ENCODE measurements at regions not wholly inside any gene's neighbourhood (a gene's known extent, or its start where the extent isn't known, plus 50 kb on each side); places are given as distances from the start of the nearest gene placed in this dataset.

DNA sequence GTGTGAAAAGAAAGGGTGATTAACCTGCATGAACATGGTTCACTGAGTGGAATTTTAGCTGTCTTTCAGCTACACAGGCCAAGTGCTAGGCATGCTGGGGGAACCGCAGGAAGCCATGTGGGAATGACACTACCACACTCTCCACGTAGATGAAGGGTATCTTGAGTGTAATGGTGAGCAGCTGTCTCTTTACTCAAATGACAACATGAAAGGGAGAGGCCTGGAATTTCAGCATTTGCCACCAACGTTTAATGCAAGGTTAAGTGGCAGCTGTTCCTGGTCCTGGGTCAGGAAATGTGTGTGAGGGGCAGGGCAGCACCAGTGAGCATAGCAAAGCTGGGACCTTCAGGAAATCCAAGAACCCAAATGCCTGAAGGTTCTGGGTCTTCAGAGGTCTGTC is 588.4 kb downstream of the SLC4A3 start:
- Mint-ChIP-seq H3K36me3 (ENCODE audit: insufficient read depth) (no peaks in the 10 kb centered on the region), H3K27ac (no peak overlapping the region), H3K4me3 (ENCODE audit: low read depth) (no peak overlapping the region), H3K27me3 (peaks cover 30% of the 10 kb centered on the region), H3K4me1 (ENCODE audit: low read depth) (peaks cover 5% of the 10 kb centered on the region), H3K9me3 (ENCODE audit: low read depth) (no peaks in the 10 kb centered on the region)
- no peak for TF ChIP-seq CTCF (IDR thresholded peaks at IDR 0.05; ENCODE audit: unreplicated experiment)
- DNase-seq (ENCODE audit: low spot score, unreplicated experiment) = no peak

DNA sequence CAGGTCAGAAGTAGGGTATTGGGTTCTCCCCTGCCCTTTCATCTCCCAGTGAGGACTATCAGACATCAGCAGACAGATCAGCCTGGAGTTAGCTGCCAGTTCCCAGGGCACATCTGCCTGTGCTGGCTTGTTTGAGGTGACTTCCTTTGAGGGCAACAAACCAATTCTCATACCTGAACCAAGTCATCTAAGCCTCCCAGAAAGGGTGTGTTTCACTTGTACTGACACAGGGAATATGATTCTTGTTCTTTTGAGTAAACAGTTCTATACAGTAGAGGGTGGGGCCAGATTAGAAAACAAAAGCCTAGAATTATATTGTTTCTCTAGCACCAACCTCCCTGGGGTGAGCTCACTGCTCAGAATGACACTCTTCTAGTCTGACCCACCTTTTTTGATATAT is 591.9 kb downstream of the SLC4A3 start:
- no peak for DNase-seq (ENCODE audit: low spot score, unreplicated experiment)
- Mint-ChIP-seq H3K4me3 (ENCODE audit: low read depth) (no peak overlapping the region), H3K36me3 (ENCODE audit: insufficient read depth) (no peaks in the 10 kb centered on the region), H3K27me3 (peaks cover 40% of the 10 kb centered on the region), H3K4me1 (ENCODE audit: low read depth) (peaks cover 14% of the 10 kb centered on the region), H3K9me3 (ENCODE audit: low read depth) (no peaks in the 10 kb centered on the region), H3K27ac (no peak overlapping the region)
- no peak for TF ChIP-seq CTCF (IDR thresholded peaks at IDR 0.05; ENCODE audit: unreplicated experiment)

DNA sequence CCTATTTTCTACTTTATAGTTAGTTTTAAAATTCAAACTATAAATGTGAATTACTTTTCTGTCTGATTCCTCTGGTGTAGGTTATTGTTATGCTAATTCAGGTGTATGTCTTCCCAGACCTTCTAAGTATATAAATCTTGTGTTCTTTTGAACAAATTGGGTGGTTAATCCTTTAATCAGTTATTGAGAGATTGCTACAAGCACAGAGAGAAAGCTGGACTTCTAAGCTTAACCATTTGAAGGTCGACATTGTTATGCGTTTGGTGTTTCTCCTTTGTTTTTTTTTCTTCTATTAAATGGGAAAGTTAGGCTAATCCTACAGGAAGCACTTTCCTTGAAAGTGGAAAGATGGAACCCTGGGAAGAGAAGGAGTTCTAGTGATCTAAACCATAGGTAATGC is 592.6 kb downstream of the SLC4A3 start:
- no peak overlapping the region for H3K27ac Mint-ChIP-seq
- H3K4me1 Mint-ChIP-seq (ENCODE audit: low read depth) = peaks cover 21% of the 10 kb centered on the region
- H3K36me3 Mint-ChIP-seq (ENCODE audit: insufficient read depth) = no peaks in the 10 kb centered on the region

DNA sequence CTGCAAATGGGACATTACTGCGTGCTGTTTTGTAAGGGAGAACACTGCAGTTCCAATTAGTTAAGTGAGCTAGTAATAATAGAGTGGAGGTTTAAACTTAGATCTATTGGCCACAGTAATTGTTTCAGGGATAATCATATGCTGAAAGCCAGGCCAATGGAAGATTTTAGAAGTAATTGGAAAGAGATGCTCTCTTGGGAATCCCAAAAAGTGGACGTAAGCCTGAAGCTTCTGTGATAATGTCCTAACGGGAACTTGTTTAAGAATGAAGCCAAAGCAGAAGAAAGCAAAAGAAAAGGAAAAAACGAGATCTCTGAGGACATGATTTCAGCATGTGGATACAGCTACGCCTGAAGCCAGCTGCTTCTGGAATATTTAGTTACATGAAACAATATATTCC is 594.6 kb downstream of the SLC4A3 start:
- peaks cover 34% of the 10 kb centered on the region for H3K27me3 Mint-ChIP-seq
- no peak for TF ChIP-seq CTCF (IDR thresholded peaks at IDR 0.05; ENCODE audit: unreplicated experiment)
- DNase-seq (ENCODE audit: low spot score, unreplicated experiment) = no peak
- H3K4me1 Mint-ChIP-seq (ENCODE audit: low read depth) = peaks cover 26% of the 10 kb centered on the region
- no peak overlapping the region for H3K27ac Mint-ChIP-seq
- H3K36me3 Mint-ChIP-seq (ENCODE audit: insufficient read depth) = no peaks in the 10 kb centered on the region
- no peaks in the 10 kb centered on the region for H3K9me3 Mint-ChIP-seq (ENCODE audit: low read depth)
- H3K4me3 Mint-ChIP-seq (ENCODE audit: low read depth) = no peak overlapping the region

More for the DNA sequence above, 592.6 kb downstream of the SLC4A3 start:
- Mint-ChIP-seq H3K4me3 (ENCODE audit: low read depth) (no peak overlapping the region), H3K27me3 (peaks cover 40% of the 10 kb centered on the region), H3K9me3 (ENCODE audit: low read depth) (no peaks in the 10 kb centered on the region)
- no peak for DNase-seq (ENCODE audit: low spot score, unreplicated experiment)
- no peak for TF ChIP-seq CTCF (IDR thresholded peaks at IDR 0.05; ENCODE audit: unreplicated experiment)

DNA sequence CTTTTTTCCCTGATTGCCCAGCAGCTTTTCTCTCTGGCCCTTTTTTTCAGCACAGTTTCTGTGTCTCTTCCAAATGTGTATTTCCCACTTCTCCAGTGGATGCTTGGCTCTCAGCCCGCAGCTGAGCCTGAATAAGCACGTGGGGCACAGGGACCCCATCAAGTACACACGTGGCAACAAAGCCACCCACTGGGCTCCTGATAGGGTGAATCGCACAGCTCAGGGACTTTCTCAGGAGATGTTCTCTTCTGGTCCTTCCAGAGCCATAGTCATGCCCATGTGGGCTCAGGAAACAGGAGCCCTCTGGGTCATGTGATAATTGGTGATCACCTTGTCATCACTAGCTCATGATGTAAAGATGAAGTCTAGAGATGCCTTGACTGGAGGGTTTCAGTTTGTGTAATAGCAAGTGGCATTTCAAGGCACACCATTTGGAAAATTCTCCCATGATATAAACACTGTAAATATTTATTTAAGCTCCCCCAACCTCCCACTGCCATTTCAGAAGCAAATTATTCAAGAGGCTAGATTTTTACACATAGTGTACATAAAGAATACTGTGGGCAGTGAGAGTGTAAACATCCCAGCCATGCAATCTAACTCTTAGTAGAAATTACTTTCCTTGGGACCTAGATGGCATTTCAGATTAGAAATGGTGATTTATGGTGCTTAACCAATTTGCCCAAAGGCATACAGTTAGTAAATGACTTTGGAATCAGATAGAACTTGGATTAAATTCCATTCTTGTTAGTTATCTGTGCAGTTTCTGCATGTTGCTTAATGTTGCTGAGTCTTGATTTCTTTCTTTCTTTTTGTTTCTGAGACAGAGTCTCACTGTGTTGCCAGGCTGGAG is 597.5 kb downstream of the SLC4A3 start:
- Mint-ChIP-seq H3K36me3 (ENCODE audit: insufficient read depth) (no peaks in the 10 kb centered on the region), H3K4me1 (ENCODE audit: low read depth) (peaks cover 30% of the 10 kb centered on the region), H3K27me3 (peaks cover 15% of the 10 kb centered on the region), H3K9me3 (ENCODE audit: low read depth) (peaks cover 3% of the 10 kb centered on the region), H3K27ac (peak overlapping the region; percentile 33), H3K4me3 (ENCODE audit: low read depth) (no peak overlapping the region)
- DNase-seq (ENCODE audit: low spot score, unreplicated experiment) = no peak
- TF ChIP-seq CTCF (IDR thresholded peaks at IDR 0.05; ENCODE audit: unreplicated experiment) = no peak
